Adrenal gland (tissue), 9 donors: ENCODE measurements at regions not wholly inside any gene's neighbourhood (a gene's known extent, or its start where the extent isn't known, plus 50 kb on each side); places are given as distances from the start of the nearest gene placed in this dataset.

Source experiments
- DNase-seq, 7 donors: peaks; one replicate each; pipeline ENCODE4 v3.0.0-alpha.2; 2019 to 2020
- H3K27ac ChIP-seq, 5 donors: fragments of 200-600 bp; sonication (generic) in 4 of 5; 1 replicate in 3 of 5; 2 replicates in 2 of 5; pipeline versions ENCODE4 v1.5.1 to v1.8.0; 2016 to 2020; ENCODE audit warnings: mild to moderate bottlenecking in 1 of 5
- H3K27me3 ChIP-seq: fragments of 200-600 bp; 2 replicates; pipeline ENCODE4 v1.8.0; 2021
- H3K36me3 ChIP-seq, 2 donors: fragments of 200-600 bp; replicated peaks in 1 of 2; 1 replicate in 1 of 2; 2 replicates in 1 of 2; pipeline versions ENCODE4 v1.5.1 to v1.8.0; 2018 to 2022
- H3K4me1 ChIP-seq, 2 donors: fragments of 200-600 bp; replicated peaks in 1 of 2; 1 replicate in 1 of 2; 2 replicates in 1 of 2; pipeline versions ENCODE4 v1.5.1 to v1.8.0; 2018 to 2021
- H3K4me3 ChIP-seq, 4 donors: fragments of 200-600 bp; sonication (generic) in 3 of 4; one replicate each; pipeline ENCODE4 v1.5.1; 2016 to 2018
- H3K9me3 ChIP-seq, 3 donors: fragments of 200-600 bp; sonication (generic) in 1 of 3; replicated peaks in 1 of 3; 1 replicate in 2 of 3; 2 replicates in 1 of 3; pipeline versions ENCODE4 v1.5.1 to v1.8.0; 2016 to 2021
- CTCF ChIP-seq, 6 experiments: fragments of 450-650 bp in 4 of 6; fragments of 200-600 bp in 2 of 6; sonication (generic) in 1 of 6; IDR thresholded peaks; 1 replicate in 5 of 6; 2 replicates in 1 of 6; pipeline versions ENCODE4 v1.5.1 to v1.8.0; 2016 to 2021; ENCODE audit warnings: antibody characterized with exemption in 6 of 6, mild to moderate bottlenecking in 2 of 6, moderate library complexity in 1 of 6
- POLR2A ChIP-seq, 2 donors: fragments of 450-650 bp; IDR thresholded peaks; one replicate each; pipeline ENCODE4 v1.6.1; 2017; ENCODE audit warnings: antibody characterized with exemption in 2 of 2, mild to moderate bottlenecking in 2 of 2, moderate library complexity in 1 of 2
- WGBS, 4 donors: extraction: QIAGEN DNeasy Blood & Tissue Kit in 2 of 4; methylation state at CpG; one replicate each; pipeline versions ENCODE4 v1.1.5 to v1.1.7; 2013 to 2017; 5-methylcytosine and 5-hydroxymethylcytosine counted together
- intact Hi-C, 2 donors: fragments of 100-400 bp; cut with DNase I; formaldehyde crosslinking; loops; one replicate each; pipeline versions ENCODE4 v1.14.1 to v1.15.0; 2022 to 2023
- donor health status: healthy with polysubstance abuse.
- donor health status: Bipolar disorder and iron deficiency.
- donor health status: DM: yes; HTN: yes; CAD: no.
- donor health status: DM: no; HTN: no; CAD: no.
- donor health status: DM: no; HTN: no; CAD: no.

GRCh38 chr3:61414456-61414855 lies 146.9 kb upstream of the PTPRG start:
- Histone ChIP-seq H3K9me3 (no peaks in the 10 kb centered on the region), H3K4me1 (no peaks in the 10 kb centered on the region), H3K27me3 (no peaks in the 10 kb centered on the region), H3K36me3 (no peaks in the 10 kb centered on the region), H3K27ac (no peak overlapping the region), H3K4me3 (no peak overlapping the region)
- intact Hi-C loops = no loop called here
- TF ChIP-seq CTCF (IDR thresholded peaks at IDR 0.05) = no peak
- TF ChIP-seq POLR2A (IDR thresholded peaks at IDR 0.05) = no peak
- WGBS, 4 donors = 75 to 92% (median 84%) methylated on average over 4 of the region's 4 CpGs
- no peak for DNase-seq

GRCh38 chr3:61415201-61415600 lies 146.2 kb upstream of the PTPRG start:
- no peak for DNase-seq
- intact Hi-C loops = no loop called here
- Histone ChIP-seq H3K9me3 (no peaks in the 10 kb centered on the region), H3K4me1 (no peaks in the 10 kb centered on the region), H3K36me3 (no peaks in the 10 kb centered on the region), H3K4me3 (no peak overlapping the region), H3K27ac (no peak overlapping the region), H3K27me3 (no peaks in the 10 kb centered on the region)
- TF ChIP-seq POLR2A (IDR thresholded peaks at IDR 0.05) (no peak), CTCF (IDR thresholded peaks at IDR 0.05) (no peak)
- WGBS, 4 donors = 49 to 75% (median 67%) methylated on average over 2 of the region's 2 CpGs

- Histone ChIP-seq H3K27me3 (no peaks in the 10 kb centered on the region), H3K4me1 (no peaks in the 10 kb centered on the region), H3K36me3 (no peaks in the 10 kb centered on the region), H3K27ac (no peak overlapping the region), H3K4me3 (no peak overlapping the region), H3K9me3 (no peaks in the 10 kb centered on the region)
- TF ChIP-seq CTCF (IDR thresholded peaks at IDR 0.05) (no peak), POLR2A (IDR thresholded peaks at IDR 0.05) (no peak)
- intact Hi-C loops = no loop called here
- WGBS, 4 donors = 80 to 89% (median 84%) methylated on average over 1 of the region's 1 CpG
- DNase-seq = no peak
Observed at GRCh38 chr3:61416618-61417017, 144.8 kb upstream of the PTPRG start.

- intact Hi-C loops = no loop called here
- no peak overlapping the region for H3K27ac ChIP-seq
- H3K4me1 ChIP-seq = no peaks in the 10 kb centered on the region
- H3K36me3 ChIP-seq = no peaks in the 10 kb centered on the region
- 81 to 94% (median 85%) methylated on average over 2 of the region's 2 CpGs for WGBS, 4 donors
- TF ChIP-seq POLR2A (IDR thresholded peaks at IDR 0.05) (no peak), CTCF (IDR thresholded peaks at IDR 0.05) (no peak)
- no peak for DNase-seq
- no peaks in the 10 kb centered on the region for H3K27me3 ChIP-seq
- no peaks in the 10 kb centered on the region for H3K9me3 ChIP-seq
- no peak overlapping the region for H3K4me3 ChIP-seq
Observed at GRCh38 chr3:61417352-61417751, 144.0 kb upstream of the PTPRG start.
